ENCODE measurements at regions not wholly inside any gene's neighbourhood (a gene's known extent, or its start where the extent isn't known, plus 50 kb on each side); places are given as distances from the start of the nearest gene placed in this dataset.
"Not testable (repeated sequence)": the region's sequence is repeated elsewhere in the genome, so short reads cannot be mapped to it uniquely, and the experiment has no call there.

- H3K4me1 ChIP-seq = peaks cover 0 to 3% of the 10 kb centered on the region in 2 donors
- H3K36me3 ChIP-seq = no peaks in the 10 kb centered on the region
- no peak overlapping the region for H3K4me3 ChIP-seq
- ATAC-seq (peak; percentile 65), DNase-seq (peak in 1 of 4 donors; percentile 46)
- H3K27ac ChIP-seq = no peak overlapping the region
- intact Hi-C loops (cut with DNase I) = no loop called here
- H3K27me3 ChIP-seq = no peaks in the 10 kb centered on the region
- H3K9me3 ChIP-seq = no peaks in the 10 kb centered on the region
- TF ChIP-seq CTCF (IDR thresholded peaks at IDR 0.05) = peak in 1 of 2 donors; percentile 42
Observed at GRCh38 chr3:170809007-170809974, 60.7 kb downstream of the RPL22L1 start.

- no peak overlapping the region for H3K27ac ChIP-seq
- TF ChIP-seq CTCF (IDR thresholded peaks at IDR 0.05) = no peak
- H3K27me3 ChIP-seq = no peaks in the 10 kb centered on the region
- no peaks in the 10 kb centered on the region for H3K36me3 ChIP-seq
- H3K9me3 ChIP-seq = no peaks in the 10 kb centered on the region
- no peak for ATAC-seq
- H3K4me3 ChIP-seq = no peak overlapping the region
- no peak for DNase-seq
- intact Hi-C loops (cut with DNase I) = no loop called here
- peaks cover 0 to 3% of the 10 kb centered on the region in 2 donors for H3K4me1 ChIP-seq
Observed at GRCh38 chr3:170808041-170808440, 62.0 kb downstream of the RPL22L1 start.

GRCh38 chr3:170806676-170807075, 63.3 kb downstream of the RPL22L1 start:
- intact Hi-C loops (cut with DNase I) = no loop called here
- Histone ChIP-seq H3K4me3 (no peak overlapping the region), H3K4me1 (no peaks in the 10 kb centered on the region), H3K9me3 (no peaks in the 10 kb centered on the region), H3K27me3 (no peaks in the 10 kb centered on the region), H3K27ac (no peak overlapping the region), H3K36me3 (no peaks in the 10 kb centered on the region)
- TF ChIP-seq CTCF (IDR thresholded peaks at IDR 0.05) = no peak
- no peak for ATAC-seq
- no peak for DNase-seq

- intact Hi-C loops (cut with DNase I) = no loop called here
- H3K36me3 ChIP-seq = no peaks in the 10 kb centered on the region
- no peak overlapping the region for H3K4me3 ChIP-seq
- H3K27me3 ChIP-seq = no peaks in the 10 kb centered on the region
- ATAC-seq (no peak), DNase-seq (no peak)
- H3K27ac ChIP-seq = no peak overlapping the region
- TF ChIP-seq CTCF (IDR thresholded peaks at IDR 0.05) = no peak
- H3K9me3 ChIP-seq = no peaks in the 10 kb centered on the region
- H3K4me1 ChIP-seq = no peaks in the 10 kb centered on the region
Observed at GRCh38 chr3:170806141-170806540, 63.9 kb downstream of the RPL22L1 start.

GRCh38 chr3:170805296-170805695, 64.7 kb downstream of the RPL22L1 start:
- ATAC-seq; intact Hi-C loops (cut with DNase I); DNase-seq; H3K9me3 ChIP-seq; H3K27me3 ChIP-seq; H3K36me3 ChIP-seq; H3K4me3 ChIP-seq; H3K4me1 ChIP-seq; H3K27ac ChIP-seq: not testable (repeated sequence)

- H3K4me1 ChIP-seq; H3K27ac ChIP-seq; intact Hi-C loops (cut with DNase I); H3K4me3 ChIP-seq; H3K9me3 ChIP-seq; H3K27me3 ChIP-seq; DNase-seq; H3K36me3 ChIP-seq; ATAC-seq: not testable (repeated sequence)
Observed at GRCh38 chr3:170804634-170805033, 65.4 kb downstream of the RPL22L1 start.

All from left lung (tissue), 4 donors.